ENCODE measurements at regions not wholly inside any gene's neighbourhood (a gene's known extent, or its start where the extent isn't known, plus 50 kb on each side); places are given as distances from the start of the nearest gene placed in this dataset.

GRCh38 chr1:68378296-68379084 lies 71.3 kb downstream of the RPE65 start:
- no peak for DNase-seq

GRCh38 chr1:68377098-68377497 lies 72.7 kb downstream of the RPE65 start:
- no peak for DNase-seq

GRCh38 chr1:68376441-68376840 lies 73.3 kb downstream of the RPE65 start:
- no peak for DNase-seq

GRCh38 chr1:68375919-68376318 lies 73.8 kb downstream of the RPE65 start:
- no peak for DNase-seq

GRCh38 chr1:68373173-68373572 lies 76.6 kb downstream of the RPE65 start:
- no peak for DNase-seq

GRCh38 chr1:68372487-68372886 lies 77.3 kb downstream of the RPE65 start:
- DNase-seq = no peak

- DNase-seq = no peak
Observed at GRCh38 chr1:68370101-68370915, 79.4 kb downstream of the RPE65 start.

- DNase-seq = no peak
Observed at GRCh38 chr1:68366572-68366971, 83.2 kb downstream of the RPE65 start.

GRCh38 chr1:68365709-68366382 lies 83.9 kb downstream of the RPE65 start:
- no peak for DNase-seq

GRCh38 chr1:68363339-68363738 lies 86.4 kb downstream of the RPE65 start:
- DNase-seq = no peak

GRCh38 chr1:68361346-68361910 lies 88.3 kb downstream of the RPE65 start:
- DNase-seq = no peak

GRCh38 chr1:68359045-68359444 lies 90.7 kb downstream of the RPE65 start:
- no peak for DNase-seq

- DNase-seq = peak; percentile 7
Observed at GRCh38 chr1:68358439-68358838, 91.3 kb downstream of the RPE65 start.

- DNase-seq = no peak
Observed at GRCh38 chr1:68355614-68356013, 94.1 kb downstream of the RPE65 start.

- no peak for DNase-seq
Observed at GRCh38 chr1:68352202-68352601, 97.6 kb downstream of the RPE65 start.

GRCh38 chr1:68347415-68347814 lies 102.3 kb downstream of the RPE65 start:
- DNase-seq = peak; percentile 29

GRCh38 chr1:68346188-68346808 lies 103.5 kb downstream of the RPE65 start:
- peak; percentile 50 for DNase-seq

- DNase-seq = no peak
Observed at GRCh38 chr1:68344208-68344607, 105.5 kb downstream of the RPE65 start.

GRCh38 chr1:68340951-68341350 lies 108.6 kb upstream of the WLS start:
- DNase-seq = no peak

- peak; percentile 7 for DNase-seq
Observed at GRCh38 chr1:68339505-68339904, 107.2 kb upstream of the WLS start.

- DNase-seq = no peak
Observed at GRCh38 chr1:68338081-68338480, 105.8 kb upstream of the WLS start.

- DNase-seq = no peak
Observed at GRCh38 chr1:68332041-68332440, 99.7 kb upstream of the WLS start.
